ENCODE measurements at regions not wholly inside any gene's neighbourhood (a gene's known extent, or its start where the extent isn't known, plus 50 kb on each side); places are given as distances from the start of the nearest gene placed in this dataset.

GRCh38 chr15:87572381-87572910 is 684.1 kb downstream of the NTRK3 start:
- TF ChIP-seq CTCF (IDR thresholded peaks at IDR 0.05) (no peak), POLR2A (IDR thresholded peaks at IDR 0.05) (no peak)

All from suprapubic skin (tissue), 3 donors.